ENCODE measurements at regions not wholly inside any gene's neighbourhood (a gene's known extent, or its start where the extent isn't known, plus 50 kb on each side); places are given as distances from the start of the nearest gene placed in this dataset.

GRCh38 chr6:16921399-16922110 is 160.3 kb upstream of the ATXN1 start:
- intact Hi-C loops (cut with micrococcal nuclease; ENCODE audit: unreplicated experiment): no loop called here
- Histone ChIP-seq H3K4me1 (ENCODE audit: insufficient read depth, low read length, poor library complexity, severe bottlenecking) (peaks cover 16% of the 10 kb centered on the region), H3K27ac (ENCODE audit: low read depth, low read length, poor library complexity, severe bottlenecking) (peak overlapping the region; percentile 24), H3K9me3 (ENCODE audit: low read depth, low read length, poor library complexity, severe bottlenecking) (no peaks in the 10 kb centered on the region), H3K27me3 (replicated peaks; ENCODE audit: insufficient read depth, low read depth, low read length, poor library complexity) (no peaks in the 10 kb centered on the region), H3K36me3 (ENCODE audit: insufficient read depth, low read length, poor library complexity, severe bottlenecking) (no peaks in the 10 kb centered on the region), H3K4me3 (ENCODE audit: low read depth, low read length, poor library complexity, severe bottlenecking) (no peak overlapping the region)
- DNase-seq (ENCODE audit: low spot score): no peak
- POLR2A ChIA-PET (ENCODE audit: low non-redundant PET): no interaction called here
- no TSS peak for BruUV-seq (replicated peaks)
- TF ChIP-seq EZH2 (IDR thresholded peaks at IDR 0.05; ENCODE audit: borderline replicate concordance, low read depth, low read length, poor library complexity, severe bottlenecking): no peak
- TF ChIP-seq CTCF (conservative IDR thresholded peaks at IDR 0.05; ENCODE audit: low read depth, low read length): no peak
- CTCF ChIA-PET: no interaction called here

- BruUV-seq (replicated peaks): no TSS peak
- Histone ChIP-seq H3K36me3 (ENCODE audit: insufficient read depth, low read length, poor library complexity, severe bottlenecking) (peaks cover 3% of the 10 kb centered on the region), H3K27me3 (replicated peaks; ENCODE audit: insufficient read depth, low read depth, low read length, poor library complexity) (no peaks in the 10 kb centered on the region), H3K4me3 (ENCODE audit: low read depth, low read length, poor library complexity, severe bottlenecking) (no peak overlapping the region), H3K9me3 (ENCODE audit: low read depth, low read length, poor library complexity, severe bottlenecking) (peaks cover 6% of the 10 kb centered on the region), H3K27ac (ENCODE audit: low read depth, low read length, poor library complexity, severe bottlenecking) (no peak overlapping the region), H3K4me1 (ENCODE audit: insufficient read depth, low read length, poor library complexity, severe bottlenecking) (peaks cover 16% of the 10 kb centered on the region)
- no peak for TF ChIP-seq EZH2 (IDR thresholded peaks at IDR 0.05; ENCODE audit: borderline replicate concordance, low read depth, low read length, poor library complexity, severe bottlenecking)
- no peak for TF ChIP-seq CTCF (conservative IDR thresholded peaks at IDR 0.05; ENCODE audit: low read depth, low read length)
- DNase-seq (ENCODE audit: low spot score): peak; percentile 55
- ChIA-PET POLR2A (ENCODE audit: low non-redundant PET) (no interaction called here), CTCF (no interaction called here)
- intact Hi-C loops (cut with micrococcal nuclease; ENCODE audit: unreplicated experiment): no loop called here
Observed at GRCh38 chr6:16918586-16918985, 157.3 kb upstream of the ATXN1 start.

- TF ChIP-seq CTCF (conservative IDR thresholded peaks at IDR 0.05; ENCODE audit: low read depth, low read length): no peak
- TF ChIP-seq EZH2 (IDR thresholded peaks at IDR 0.05; ENCODE audit: borderline replicate concordance, low read depth, low read length, poor library complexity, severe bottlenecking): no peak
- Histone ChIP-seq H3K4me3 (ENCODE audit: low read depth, low read length, poor library complexity, severe bottlenecking) (no peak overlapping the region), H3K27ac (ENCODE audit: low read depth, low read length, poor library complexity, severe bottlenecking) (no peak overlapping the region), H3K4me1 (ENCODE audit: insufficient read depth, low read length, poor library complexity, severe bottlenecking) (no peaks in the 10 kb centered on the region), H3K36me3 (ENCODE audit: insufficient read depth, low read length, poor library complexity, severe bottlenecking) (peaks cover 3% of the 10 kb centered on the region), H3K9me3 (ENCODE audit: low read depth, low read length, poor library complexity, severe bottlenecking) (peaks cover 22% of the 10 kb centered on the region), H3K27me3 (replicated peaks; ENCODE audit: insufficient read depth, low read depth, low read length, poor library complexity) (no peaks in the 10 kb centered on the region)
- intact Hi-C loops (cut with micrococcal nuclease; ENCODE audit: unreplicated experiment): no loop called here
- ChIA-PET POLR2A (ENCODE audit: low non-redundant PET) (no interaction called here), CTCF (no interaction called here)
- DNase-seq (ENCODE audit: low spot score): no peak
- BruUV-seq (replicated peaks): no TSS peak
Observed at GRCh38 chr6:16914184-16914583, 152.9 kb upstream of the ATXN1 start.
